ENCODE measurements at regions not wholly inside any gene's neighbourhood (a gene's known extent, or its start where the extent isn't known, plus 50 kb on each side); places are given as distances from the start of the nearest gene placed in this dataset.

DNA sequence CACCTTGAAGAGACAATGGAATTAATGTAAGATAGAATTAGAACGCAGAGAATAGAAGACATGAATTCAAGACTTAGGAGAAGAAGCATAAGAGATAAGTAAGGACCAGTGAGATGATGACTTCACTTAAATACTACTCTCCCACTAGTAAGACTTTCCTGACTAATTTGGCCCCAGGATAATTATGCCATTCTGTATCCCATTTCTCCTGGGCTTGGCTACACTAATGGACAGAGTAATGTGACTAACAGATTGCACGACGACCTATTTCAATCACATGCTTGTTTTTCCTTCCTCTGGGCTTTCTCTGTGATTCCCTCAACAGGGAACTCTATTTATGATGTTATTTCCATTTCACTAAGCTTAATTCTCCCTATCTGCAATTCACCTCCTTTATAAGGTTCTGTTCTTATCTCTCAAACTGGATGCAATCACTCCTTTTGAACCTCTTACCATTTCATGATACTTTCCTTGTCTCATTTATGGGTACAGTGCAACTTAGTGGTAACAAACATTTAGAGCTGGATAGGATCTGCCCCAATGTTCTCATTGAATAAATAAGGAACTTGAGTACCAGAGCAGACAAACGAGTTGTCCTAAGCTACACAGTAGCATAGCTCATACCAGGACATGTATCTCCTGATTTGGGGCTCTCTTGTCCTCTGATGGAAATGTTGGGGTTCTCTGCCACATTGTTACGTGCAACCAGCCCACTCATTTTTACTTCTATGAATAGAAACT lies 102.7 kb downstream of the BTG1 start:
- Histone ChIP-seq H3K9me3 (ENCODE audit: control insufficient read depth, low read length) (no peaks in the 10 kb centered on the region), H3K9ac (ENCODE audit: low read length) (no peak overlapping the region), H3K36me3 (ENCODE audit: control insufficient read depth, insufficient read depth, low read length, severe bottlenecking) (no peaks in the 10 kb centered on the region), H3K27me3 (replicated peaks; ENCODE audit: control insufficient read depth, insufficient read depth, low read length) (no peaks in the 10 kb centered on the region), H3K4me1 (ENCODE audit: control insufficient read depth, insufficient read depth, low read length) (no peaks in the 10 kb centered on the region), H3K4me3 (ENCODE audit: low read length) (no peak overlapping the region)
- no peak for DNase-seq (ENCODE audit: low read depth)

DNA sequence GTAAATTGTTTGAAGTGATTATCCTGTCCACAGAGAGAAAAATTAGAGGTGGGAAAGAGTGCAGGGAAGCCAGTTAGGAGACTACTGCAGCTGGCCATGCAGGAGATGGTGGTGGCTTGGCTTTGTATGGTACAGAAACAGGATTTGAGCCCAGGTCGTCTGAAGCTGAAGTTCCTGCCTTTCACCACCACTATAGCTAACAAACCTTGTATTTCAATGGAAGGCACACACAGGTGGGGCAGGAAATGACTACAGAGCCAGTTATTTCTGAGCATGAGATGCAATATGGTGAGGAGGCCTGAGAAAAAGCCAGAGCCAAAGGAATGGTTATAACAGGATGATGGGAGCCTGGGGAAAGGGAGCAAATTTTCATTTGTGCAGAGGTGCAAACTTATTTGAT lies 103.9 kb downstream of the BTG1 start:
- no peaks in the 10 kb centered on the region for H3K9me3 ChIP-seq (ENCODE audit: control insufficient read depth, low read length)
- DNase-seq (ENCODE audit: low read depth) = no peak
- peaks cover 3% of the 10 kb centered on the region for H3K4me1 ChIP-seq (ENCODE audit: control insufficient read depth, insufficient read depth, low read length)
- H3K27me3 ChIP-seq (replicated peaks; ENCODE audit: control insufficient read depth, insufficient read depth, low read length) = no peaks in the 10 kb centered on the region
- H3K9ac ChIP-seq (ENCODE audit: low read length) = no peak overlapping the region
- no peak overlapping the region for H3K4me3 ChIP-seq (ENCODE audit: low read length)
- H3K36me3 ChIP-seq (ENCODE audit: control insufficient read depth, insufficient read depth, low read length, severe bottlenecking) = no peaks in the 10 kb centered on the region

- no peak for DNase-seq (ENCODE audit: low read depth)
- Histone ChIP-seq H3K9ac (ENCODE audit: low read length) (no peak overlapping the region), H3K4me1 (ENCODE audit: control insufficient read depth, insufficient read depth, low read length) (peaks cover 17% of the 10 kb centered on the region), H3K36me3 (ENCODE audit: control insufficient read depth, insufficient read depth, low read length, severe bottlenecking) (no peaks in the 10 kb centered on the region), H3K9me3 (ENCODE audit: control insufficient read depth, low read length) (no peaks in the 10 kb centered on the region), H3K27me3 (replicated peaks; ENCODE audit: control insufficient read depth, insufficient read depth, low read length) (no peaks in the 10 kb centered on the region), H3K4me3 (ENCODE audit: low read length) (no peak overlapping the region)
Observed at GRCh38 chr12:92039046-92039445, 106.6 kb downstream of the BTG1 start.

DNA sequence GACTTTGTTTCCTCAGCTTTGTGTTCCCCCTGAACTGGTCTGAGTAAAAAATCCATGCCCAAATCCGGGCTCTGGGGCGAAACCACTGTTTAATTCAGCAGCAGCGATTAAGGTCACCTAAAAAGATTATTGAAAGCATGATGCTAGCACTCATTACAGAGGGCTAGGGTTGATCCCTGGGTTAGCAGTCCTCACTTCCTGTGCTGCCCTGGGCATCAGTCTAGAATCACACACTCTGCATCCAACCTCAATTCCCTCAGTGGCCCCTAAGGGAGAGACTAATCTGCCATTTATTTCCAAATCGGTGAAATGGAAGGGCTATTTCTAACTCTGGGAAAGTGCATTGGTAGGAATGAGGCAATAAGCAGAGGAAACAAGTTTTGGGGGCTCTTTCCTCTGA lies 107.2 kb downstream of the BTG1 start:
- H3K9ac ChIP-seq (ENCODE audit: low read length) = no peak overlapping the region
- H3K9me3 ChIP-seq (ENCODE audit: control insufficient read depth, low read length) = no peaks in the 10 kb centered on the region
- H3K4me3 ChIP-seq (ENCODE audit: low read length) = no peak overlapping the region
- H3K27me3 ChIP-seq (replicated peaks; ENCODE audit: control insufficient read depth, insufficient read depth, low read length) = no peaks in the 10 kb centered on the region
- H3K4me1 ChIP-seq (ENCODE audit: control insufficient read depth, insufficient read depth, low read length) = peaks cover 17% of the 10 kb centered on the region
- no peak for DNase-seq (ENCODE audit: low read depth)
- H3K36me3 ChIP-seq (ENCODE audit: control insufficient read depth, insufficient read depth, low read length, severe bottlenecking) = no peaks in the 10 kb centered on the region

DNA sequence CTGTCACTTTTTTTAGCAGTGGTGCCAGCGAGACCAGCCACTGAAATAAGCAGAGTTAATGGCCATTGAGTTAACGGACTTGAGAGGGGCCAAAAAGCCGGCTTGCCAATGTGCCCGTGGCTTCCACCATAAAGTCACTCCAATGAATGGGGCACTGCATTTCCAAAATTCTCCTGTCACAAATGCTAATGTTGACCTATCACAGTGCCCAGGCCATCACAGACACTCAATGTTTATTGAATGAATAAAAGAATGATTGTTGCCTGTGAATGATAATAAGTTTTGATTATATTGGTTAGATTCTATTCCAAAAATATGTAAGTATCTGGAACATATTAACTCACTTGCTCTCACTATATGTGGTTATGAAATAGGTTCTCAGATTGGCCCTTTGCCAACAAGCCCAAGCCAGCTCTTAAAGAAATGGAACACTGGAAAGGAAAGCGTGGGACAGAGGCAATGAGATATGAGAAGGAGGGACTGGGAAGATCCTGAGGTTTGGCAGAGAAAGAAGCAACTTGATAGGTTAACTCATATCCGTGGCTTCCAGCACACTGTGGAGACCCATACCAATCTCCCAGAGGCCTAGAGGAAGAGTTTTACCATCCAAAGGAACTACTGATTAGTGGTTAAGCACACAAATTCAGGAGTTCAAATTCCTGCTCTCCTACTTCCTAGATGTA lies 108.7 kb downstream of the BTG1 start:
- Histone ChIP-seq H3K9me3 (ENCODE audit: control insufficient read depth, low read length) (peaks cover 5% of the 10 kb centered on the region), H3K36me3 (ENCODE audit: control insufficient read depth, insufficient read depth, low read length, severe bottlenecking) (no peaks in the 10 kb centered on the region), H3K9ac (ENCODE audit: low read length) (no peak overlapping the region), H3K27me3 (replicated peaks; ENCODE audit: control insufficient read depth, insufficient read depth, low read length) (no peaks in the 10 kb centered on the region), H3K4me1 (ENCODE audit: control insufficient read depth, insufficient read depth, low read length) (peaks cover 17% of the 10 kb centered on the region), H3K4me3 (ENCODE audit: low read length) (no peak overlapping the region)
- DNase-seq (ENCODE audit: low read depth) = peak; percentile 89

DNA sequence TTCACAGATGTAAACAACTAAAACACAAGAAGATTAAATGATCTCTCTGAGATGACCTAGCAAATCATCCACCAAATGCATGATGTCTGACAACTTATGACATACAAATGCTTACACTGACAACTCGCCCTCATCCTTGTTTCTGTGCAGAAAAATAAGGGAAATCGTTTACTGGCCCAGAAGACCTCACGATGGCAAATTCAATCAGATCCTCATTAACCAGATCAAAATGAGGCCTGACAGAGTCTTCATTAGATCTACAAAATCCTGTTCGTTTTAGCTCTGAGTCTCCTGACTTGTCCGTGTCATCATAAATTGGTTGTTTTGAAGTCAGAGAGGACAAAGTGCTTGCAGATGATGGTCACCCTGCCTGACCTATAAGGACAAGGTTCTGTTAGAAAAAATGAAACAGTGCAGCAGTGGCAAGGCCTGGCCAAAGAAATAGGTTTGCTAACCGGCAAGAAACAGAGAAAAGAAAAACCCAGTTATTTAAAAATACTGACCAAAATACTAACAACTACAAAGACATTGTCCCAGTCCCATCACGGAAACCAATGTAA lies 109.5 kb downstream of the BTG1 start:
- H3K36me3 ChIP-seq (ENCODE audit: control insufficient read depth, insufficient read depth, low read length, severe bottlenecking) = no peaks in the 10 kb centered on the region
- H3K27me3 ChIP-seq (replicated peaks; ENCODE audit: control insufficient read depth, insufficient read depth, low read length) = no peaks in the 10 kb centered on the region
- H3K4me1 ChIP-seq (ENCODE audit: control insufficient read depth, insufficient read depth, low read length) = peaks cover 17% of the 10 kb centered on the region
- no peak overlapping the region for H3K4me3 ChIP-seq (ENCODE audit: low read length)
- no peak overlapping the region for H3K9ac ChIP-seq (ENCODE audit: low read length)
- H3K9me3 ChIP-seq (ENCODE audit: control insufficient read depth, low read length) = peaks cover 5% of the 10 kb centered on the region
- DNase-seq (ENCODE audit: low read depth) = no peak

DNA sequence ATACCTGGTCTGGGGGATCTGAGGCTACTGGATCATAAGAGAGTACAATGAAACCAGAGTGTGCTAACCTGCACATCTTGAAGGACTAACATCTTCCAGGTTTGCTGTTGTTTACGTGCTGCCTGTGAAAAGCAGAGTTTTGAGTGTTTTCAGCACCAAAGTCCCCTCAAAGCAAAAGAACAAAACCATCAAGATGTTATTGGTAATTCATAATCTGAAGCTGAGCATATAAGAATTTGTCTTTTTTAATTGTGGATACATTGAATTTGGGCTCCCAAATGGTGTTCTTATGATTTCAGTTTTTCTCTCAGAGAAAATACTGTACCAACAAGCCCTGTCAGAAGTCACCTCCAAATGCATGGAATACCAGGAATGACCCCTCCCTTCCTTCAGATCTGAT lies 110.2 kb downstream of the BTG1 start:
- Histone ChIP-seq H3K27me3 (replicated peaks; ENCODE audit: control insufficient read depth, insufficient read depth, low read length) (no peaks in the 10 kb centered on the region), H3K4me3 (ENCODE audit: low read length) (peak overlapping the region; percentile 78), H3K4me1 (ENCODE audit: control insufficient read depth, insufficient read depth, low read length) (peaks cover 17% of the 10 kb centered on the region), H3K9me3 (ENCODE audit: control insufficient read depth, low read length) (peaks cover 5% of the 10 kb centered on the region), H3K9ac (ENCODE audit: low read length) (peak overlapping the region; percentile 59), H3K36me3 (ENCODE audit: control insufficient read depth, insufficient read depth, low read length, severe bottlenecking) (no peaks in the 10 kb centered on the region)
- no peak for DNase-seq (ENCODE audit: low read depth)

- no peaks in the 10 kb centered on the region for H3K27me3 ChIP-seq (replicated peaks; ENCODE audit: control insufficient read depth, insufficient read depth, low read length)
- peaks cover 17% of the 10 kb centered on the region for H3K4me1 ChIP-seq (ENCODE audit: control insufficient read depth, insufficient read depth, low read length)
- peak overlapping the region; percentile 59 for H3K9ac ChIP-seq (ENCODE audit: low read length)
- no peaks in the 10 kb centered on the region for H3K36me3 ChIP-seq (ENCODE audit: control insufficient read depth, insufficient read depth, low read length, severe bottlenecking)
- DNase-seq (ENCODE audit: low read depth) = peak; percentile 69
- peak overlapping the region; percentile 78 for H3K4me3 ChIP-seq (ENCODE audit: low read length)
- peaks cover 5% of the 10 kb centered on the region for H3K9me3 ChIP-seq (ENCODE audit: control insufficient read depth, low read length)
Observed at GRCh38 chr12:92034858-92035401, 110.7 kb downstream of the BTG1 start.

DNA sequence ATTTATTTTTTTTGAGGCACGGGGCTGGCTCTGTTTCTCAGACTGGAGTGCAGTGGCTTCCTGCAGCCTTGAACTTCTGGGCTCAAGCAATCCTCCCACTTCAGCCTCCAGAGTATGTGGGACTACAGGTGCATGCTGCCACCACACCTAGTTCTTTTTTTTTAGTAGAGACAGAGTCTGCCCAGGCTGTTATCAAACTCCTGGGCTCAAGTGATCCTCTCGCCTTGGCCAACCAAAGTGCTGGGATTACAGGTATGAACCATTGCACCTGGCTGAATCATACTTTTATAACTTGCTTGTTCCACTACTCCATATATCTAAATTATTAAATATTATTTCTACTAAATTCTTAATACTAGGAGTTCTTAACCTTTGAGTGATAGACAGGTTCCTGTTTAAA lies 111.6 kb downstream of the BTG1 start:
- no peaks in the 10 kb centered on the region for H3K36me3 ChIP-seq (ENCODE audit: control insufficient read depth, insufficient read depth, low read length, severe bottlenecking)
- peaks cover 17% of the 10 kb centered on the region for H3K4me1 ChIP-seq (ENCODE audit: control insufficient read depth, insufficient read depth, low read length)
- H3K4me3 ChIP-seq (ENCODE audit: low read length) = no peak overlapping the region
- H3K27me3 ChIP-seq (replicated peaks; ENCODE audit: control insufficient read depth, insufficient read depth, low read length) = no peaks in the 10 kb centered on the region
- DNase-seq (ENCODE audit: low read depth) = no peak
- no peak overlapping the region for H3K9ac ChIP-seq (ENCODE audit: low read length)
- peaks cover 5% of the 10 kb centered on the region for H3K9me3 ChIP-seq (ENCODE audit: control insufficient read depth, low read length)

GRCh38 chr12:92032965-92033364 lies 112.7 kb downstream of the BTG1 start:
- no peaks in the 10 kb centered on the region for H3K27me3 ChIP-seq (replicated peaks; ENCODE audit: control insufficient read depth, insufficient read depth, low read length)
- peaks cover 5% of the 10 kb centered on the region for H3K9me3 ChIP-seq (ENCODE audit: control insufficient read depth, low read length)
- H3K4me3 ChIP-seq (ENCODE audit: low read length) = no peak overlapping the region
- H3K4me1 ChIP-seq (ENCODE audit: control insufficient read depth, insufficient read depth, low read length) = peaks cover 17% of the 10 kb centered on the region
- H3K36me3 ChIP-seq (ENCODE audit: control insufficient read depth, insufficient read depth, low read length, severe bottlenecking) = no peaks in the 10 kb centered on the region
- DNase-seq (ENCODE audit: low read depth) = no peak
- no peak overlapping the region for H3K9ac ChIP-seq (ENCODE audit: low read length)

DNA sequence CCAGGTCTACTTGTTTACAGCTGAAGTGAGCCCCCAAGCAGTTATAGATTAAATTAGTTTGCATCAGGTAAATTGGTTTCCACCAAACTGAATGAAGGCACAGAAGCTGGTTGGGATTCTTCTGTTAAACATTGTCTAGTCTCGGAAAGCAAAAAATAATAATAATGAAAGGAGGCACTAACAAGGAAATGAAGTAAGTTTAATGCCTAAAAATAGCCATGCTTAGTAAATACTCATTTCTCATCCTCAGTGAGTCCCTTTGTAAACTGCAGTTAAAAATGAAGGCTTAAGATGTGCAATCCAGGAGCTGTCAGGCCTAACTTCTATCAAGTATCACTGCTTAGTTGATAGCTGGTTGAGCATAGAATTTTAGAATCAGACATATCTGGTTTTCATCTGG lies 113.5 kb downstream of the BTG1 start:
- no peak overlapping the region for H3K4me3 ChIP-seq (ENCODE audit: low read length)
- H3K36me3 ChIP-seq (ENCODE audit: control insufficient read depth, insufficient read depth, low read length, severe bottlenecking) = no peaks in the 10 kb centered on the region
- H3K9me3 ChIP-seq (ENCODE audit: control insufficient read depth, low read length) = peaks cover 5% of the 10 kb centered on the region
- no peak overlapping the region for H3K9ac ChIP-seq (ENCODE audit: low read length)
- DNase-seq (ENCODE audit: low read depth) = no peak
- H3K4me1 ChIP-seq (ENCODE audit: control insufficient read depth, insufficient read depth, low read length) = peaks cover 17% of the 10 kb centered on the region
- no peaks in the 10 kb centered on the region for H3K27me3 ChIP-seq (replicated peaks; ENCODE audit: control insufficient read depth, insufficient read depth, low read length)
